ENCODE measurements at regions not wholly inside any gene's neighbourhood (a gene's known extent, or its start where the extent isn't known, plus 50 kb on each side); places are given as distances from the start of the nearest gene placed in this dataset.

- CTCF ChIA-PET = no interaction called here
- POLR2A ChIA-PET = no interaction called here
- H3K4me3 ChIP-seq (ENCODE audit: low read depth, low read length) = no peak overlapping the region
- no peak for TF ChIP-seq CTCF (IDR thresholded peaks at IDR 0.05; ENCODE audit: insufficient read depth, low read length, missing control alignments)
- no peak for DNase-seq (ENCODE audit: low read depth, low spot score)
Observed at GRCh38 chr7:42735081-42735480, 176.8 kb downstream of the C7orf25 start.

GRCh38 chr7:42734568-42734967 lies 177.3 kb downstream of the C7orf25 start:
- ChIA-PET POLR2A (no interaction called here), CTCF (no interaction called here)
- DNase-seq (ENCODE audit: low read depth, low spot score) = no peak
- TF ChIP-seq CTCF (IDR thresholded peaks at IDR 0.05; ENCODE audit: insufficient read depth, low read length, missing control alignments) = no peak
- H3K4me3 ChIP-seq (ENCODE audit: low read depth, low read length) = no peak overlapping the region

GRCh38 chr7:42733040-42733439 lies 178.8 kb downstream of the C7orf25 start:
- no peak overlapping the region for H3K4me3 ChIP-seq (ENCODE audit: low read depth, low read length)
- POLR2A ChIA-PET = no interaction called here
- DNase-seq (ENCODE audit: low read depth, low spot score) = no peak
- no peak for TF ChIP-seq CTCF (IDR thresholded peaks at IDR 0.05; ENCODE audit: insufficient read depth, low read length, missing control alignments)
- CTCF ChIA-PET = no interaction called here

- CTCF ChIA-PET = interaction anchor here (1.5 kb wide), 1 partner anchor 14 kb away, joined by 4 read pairs; no protein-coding TSS in a partner anchor
Observed at GRCh38 chr7:42730586-42730985, 181.3 kb downstream of the C7orf25 start.

GRCh38 chr7:42729053-42729765 lies 182.7 kb downstream of the C7orf25 start:
- H3K4me3 ChIP-seq (ENCODE audit: low read depth, low read length) = no peak overlapping the region
- CTCF ChIA-PET = interaction anchor here (1.5 kb wide), 1 partner anchor 16 kb away, joined by 4 read pairs; no protein-coding TSS in a partner anchor
- DNase-seq (ENCODE audit: low read depth, low spot score) = no peak
- no peak for TF ChIP-seq CTCF (IDR thresholded peaks at IDR 0.05; ENCODE audit: insufficient read depth, low read length, missing control alignments)
- POLR2A ChIA-PET = no interaction called here

More at GRCh38 chr7:42730586-42730985, 181.3 kb downstream of the C7orf25 start:
- POLR2A ChIA-PET = no interaction called here
- no peak overlapping the region for H3K4me3 ChIP-seq (ENCODE audit: low read depth, low read length)
- no peak for TF ChIP-seq CTCF (IDR thresholded peaks at IDR 0.05; ENCODE audit: insufficient read depth, low read length, missing control alignments)
- DNase-seq (ENCODE audit: low read depth, low spot score) = no peak

GRCh38 chr7:42727451-42727850 lies 184.4 kb downstream of the C7orf25 start:
- no peak overlapping the region for H3K4me3 ChIP-seq (ENCODE audit: low read depth, low read length)
- CTCF ChIA-PET = no interaction called here
- POLR2A ChIA-PET = no interaction called here
- no peak for TF ChIP-seq CTCF (IDR thresholded peaks at IDR 0.05; ENCODE audit: insufficient read depth, low read length, missing control alignments)
- no peak for DNase-seq (ENCODE audit: low read depth, low spot score)
